OCI-LY1 (cell line): ENCODE measurements at regions not wholly inside any gene's neighbourhood (a gene's known extent, or its start where the extent isn't known, plus 50 kb on each side); places are given as distances from the start of the nearest gene placed in this dataset.

Source experiments
- EZH2 ChIP-seq: fragments of 200-600 bp; sonication (generic), shearing (Covaris generic); IDR thresholded peaks from 2 replicates; pipeline ENCODE4 v1.8.0; 2017; ENCODE audit warnings: borderline replicate concordance, mixed run types, mild to moderate bottlenecking, antibody characterized with exemption, low read length, moderate library complexity, mixed read lengths
- TF ChIP-seq, protein P1 (sequence below): fragments of 200-600 bp; sonication (generic), shearing (Covaris generic); IDR thresholded peaks from 2 replicates; pipeline ENCODE4 v1.5.1; 2017; ENCODE audit warnings: mild to moderate bottlenecking, antibody characterized with exemption, low read length, moderate library complexity, mixed read lengths

- no peak for TF ChIP-seq EZH2
- TF ChIP-seq, protein P1, sequence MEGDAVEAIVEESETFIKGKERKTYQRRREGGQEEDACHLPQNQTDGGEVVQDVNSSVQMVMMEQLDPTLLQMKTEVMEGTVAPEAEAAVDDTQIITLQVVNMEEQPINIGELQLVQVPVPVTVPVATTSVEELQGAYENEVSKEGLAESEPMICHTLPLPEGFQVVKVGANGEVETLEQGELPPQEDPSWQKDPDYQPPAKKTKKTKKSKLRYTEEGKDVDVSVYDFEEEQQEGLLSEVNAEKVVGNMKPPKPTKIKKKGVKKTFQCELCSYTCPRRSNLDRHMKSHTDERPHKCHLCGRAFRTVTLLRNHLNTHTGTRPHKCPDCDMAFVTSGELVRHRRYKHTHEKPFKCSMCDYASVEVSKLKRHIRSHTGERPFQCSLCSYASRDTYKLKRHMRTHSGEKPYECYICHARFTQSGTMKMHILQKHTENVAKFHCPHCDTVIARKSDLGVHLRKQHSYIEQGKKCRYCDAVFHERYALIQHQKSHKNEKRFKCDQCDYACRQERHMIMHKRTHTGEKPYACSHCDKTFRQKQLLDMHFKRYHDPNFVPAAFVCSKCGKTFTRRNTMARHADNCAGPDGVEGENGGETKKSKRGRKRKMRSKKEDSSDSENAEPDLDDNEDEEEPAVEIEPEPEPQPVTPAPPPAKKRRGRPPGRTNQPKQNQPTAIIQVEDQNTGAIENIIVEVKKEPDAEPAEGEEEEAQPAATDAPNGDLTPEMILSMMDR: no peak
These were observed 542.0 kb upstream of the TENM3 start for GRCh38 chr4:181701214-181701613.
